ENCODE measurements at regions not wholly inside any gene's neighbourhood (a gene's known extent, or its start where the extent isn't known, plus 50 kb on each side); places are given as distances from the start of the nearest gene placed in this dataset.

DNA sequence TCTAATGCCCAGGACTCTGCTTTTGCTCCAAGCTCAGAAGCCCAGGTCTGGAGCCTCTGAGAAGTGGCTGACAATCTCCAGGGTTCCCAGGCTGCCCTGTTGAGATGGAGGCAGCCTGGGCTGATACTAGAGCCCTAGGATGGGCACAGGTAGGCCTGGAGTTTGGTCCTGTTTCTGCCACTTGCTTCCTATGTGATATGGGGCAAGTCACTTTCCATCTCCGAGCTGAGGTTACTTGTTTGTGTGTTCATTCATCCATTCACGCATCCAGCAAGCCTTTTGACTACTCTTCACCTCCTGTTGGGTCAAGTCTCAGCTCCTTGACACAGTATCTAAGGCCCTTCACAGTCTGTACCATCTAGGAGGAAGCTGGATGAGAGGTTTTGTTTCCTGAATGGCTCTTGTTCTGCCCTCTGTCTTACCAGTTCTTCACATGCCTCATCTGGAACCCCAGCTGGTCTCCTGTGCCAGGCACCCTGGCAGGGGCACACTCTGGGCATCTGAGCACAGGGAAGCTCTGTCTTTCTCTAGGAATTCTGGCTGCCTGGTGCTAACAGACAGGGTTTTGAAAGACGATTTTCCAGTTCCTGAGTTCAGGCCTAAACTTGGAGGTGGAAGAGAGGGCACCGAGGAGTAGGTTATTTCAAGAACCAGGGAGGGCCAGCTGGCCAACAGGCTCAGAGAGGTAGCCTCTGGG lies 53.2 kb upstream of the AMPD3 start:
- no peak for TF ChIP-seq CTCF (IDR thresholded peaks at IDR 0.05)
- no peaks in the 10 kb centered on the region for H3K36me3 ChIP-seq
- H3K27me3 ChIP-seq (replicated peaks; ENCODE audit: insufficient read depth) = no peaks in the 10 kb centered on the region

More for the DNA sequence above, 53.2 kb upstream of the AMPD3 start:
- DNase-seq (ENCODE audit: low spot score) (no peak), ATAC-seq (ENCODE audit: insufficient number of reproducible peaks, low FRiP score, low read depth) (no peak)
- Histone ChIP-seq H3K27ac (peak overlapping the region; percentile 2 to 27), H3K4me3 (no peak overlapping the region), H3K9me3 (no peaks in the 10 kb centered on the region), H3K4me1 (ENCODE audit: control insufficient read depth in 1 of 2, low read depth in 2 of 2) (peaks cover 7 to 14% of the 10 kb centered on the region in 2 donors)
